OCI-LY1 (cell line): ENCODE measurements at regions not wholly inside any gene's neighbourhood (a gene's known extent, or its start where the extent isn't known, plus 50 kb on each side); places are given as distances from the start of the nearest gene placed in this dataset.

ENCODE experiments used
- H2AFZ ChIP-seq: fragments of 200-600 bp; sonication (generic), shearing (Covaris generic); 2 replicates; pipeline ENCODE4 v1.6.0; 2014; ENCODE audit warnings: antibody characterized with exemption, mild to moderate bottlenecking, low read length
- H3F3A ChIP-seq: fragments of 200-600 bp; sonication (generic), shearing (Covaris generic); 2 replicates; pipeline ENCODE4 v1.6.0; 2014; ENCODE audit warnings: mild to moderate bottlenecking, antibody characterized with exemption, low read length, moderate library complexity; ENCODE audit not compliant: insufficient read depth
- H3K27ac ChIP-seq: fragments of 200-600 bp; sonication (generic); 2 replicates; pipeline ENCODE4 v1.5.1; 2014; ENCODE audit warnings: low read length, mixed run types, mild to moderate bottlenecking, low read depth; ENCODE audit not compliant: poor library complexity, severe bottlenecking
- H3K27me3 ChIP-seq: fragments of 200-600 bp; sonication (generic); 2 replicates; pipeline ENCODE4 v1.6.0; 2014; ENCODE audit warnings: antibody characterized with exemption, mild to moderate bottlenecking, low read length, moderate library complexity; ENCODE audit not compliant: insufficient read depth
- H3K36me3 ChIP-seq: fragments of 200-600 bp; sonication (generic); 2 replicates; pipeline ENCODE4 v1.6.1; 2014; ENCODE audit warnings: mild to moderate bottlenecking, antibody characterized with exemption, low read length, moderate library complexity, mixed read lengths; ENCODE audit not compliant: insufficient read depth
- H3K4me1 ChIP-seq: fragments of 200-600 bp; sonication (generic); 2 replicates; pipeline ENCODE4 v1.5.1; 2014; ENCODE audit warnings: mild to moderate bottlenecking, low read length, moderate library complexity; ENCODE audit not compliant: insufficient read depth, severe bottlenecking
- H3K4me2 ChIP-seq: fragments of 200-600 bp; sonication (generic), shearing (Covaris generic); 2 replicates; pipeline ENCODE4 v1.6.1; 2014; ENCODE audit warnings: low read length
- H3K4me3 ChIP-seq: fragments of 200-600 bp; sonication (generic); 2 replicates; pipeline ENCODE4 v1.5.1; 2014; ENCODE audit warnings: low read length, low read depth, mild to moderate bottlenecking, mixed read lengths; ENCODE audit not compliant: poor library complexity, severe bottlenecking
- H3K79me2 ChIP-seq: fragments of 200-600 bp; shearing (Covaris generic); 2 replicates; pipeline ENCODE4 v1.6.1; 2016; ENCODE audit warnings: mixed run types, low read length, mixed read lengths; ENCODE audit not compliant: insufficient read depth
- H3K9ac ChIP-seq: fragments of 200-600 bp; sonication (generic), shearing (Covaris generic); 2 replicates; pipeline ENCODE4 v1.6.1; 2014; ENCODE audit warnings: mild to moderate bottlenecking, low read length, mixed read lengths
- H3K9me2 ChIP-seq: fragments of 200-600 bp; sonication (generic), shearing (Covaris generic); 2 replicates; pipeline ENCODE4 v1.6.1; 2014; ENCODE audit warnings: low read depth, mild to moderate bottlenecking, low read length, mixed read lengths
- H3K9me3 ChIP-seq: fragments of 200-600 bp; shearing (Covaris generic); 2 replicates; pipeline ENCODE4 v1.6.1; 2014; ENCODE audit warnings: low read length, mixed read lengths
- H4K20me1 ChIP-seq: fragments of 200-600 bp; sonication (generic), shearing (Covaris generic); 2 replicates; pipeline ENCODE4 v1.6.0; 2016; ENCODE audit warnings: mild to moderate bottlenecking, low read length; ENCODE audit not compliant: insufficient read depth
- EZH2 ChIP-seq: fragments of 200-600 bp; sonication (generic), shearing (Covaris generic); IDR thresholded peaks from 2 replicates; pipeline ENCODE4 v1.8.0; 2017; ENCODE audit warnings: borderline replicate concordance, mixed run types, mild to moderate bottlenecking, antibody characterized with exemption, low read length, moderate library complexity, mixed read lengths
- TF ChIP-seq, protein P1 (sequence below): fragments of 200-600 bp; sonication (generic), shearing (Covaris generic); IDR thresholded peaks from 2 replicates; pipeline ENCODE4 v1.5.1; 2017; ENCODE audit warnings: mild to moderate bottlenecking, antibody characterized with exemption, low read length, moderate library complexity, mixed read lengths

DNA sequence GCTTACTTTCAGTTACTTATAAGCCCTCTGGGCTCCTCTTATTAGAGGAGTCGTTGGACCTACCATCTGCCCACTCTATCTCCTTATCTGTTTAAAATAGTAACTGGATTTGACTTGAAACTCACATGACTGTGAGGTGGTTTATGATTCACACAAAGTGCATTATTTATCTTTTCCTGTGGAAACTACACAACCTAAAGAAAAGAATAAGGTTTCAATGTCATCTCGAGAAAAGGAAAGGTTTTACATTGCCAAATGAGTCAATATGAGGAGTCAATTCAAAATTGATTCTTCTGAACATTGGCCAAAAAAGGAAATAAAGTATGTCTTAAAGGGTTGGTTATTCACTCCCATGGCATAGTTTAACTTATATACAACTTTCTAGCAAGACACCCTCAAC lies 225.0 kb upstream of the G2E3 start:
- Histone ChIP-seq H3K27me3 (no peaks in the 10 kb centered on the region), H3K9me3 (no peaks in the 10 kb centered on the region), H3K9ac (no peak overlapping the region), H3K27ac (no peak overlapping the region), H3K4me3 (no peak overlapping the region), H3F3A (no peaks in the 10 kb centered on the region), H3K79me2 (no peaks in the 10 kb centered on the region), H3K4me2 (no peak overlapping the region), H3K4me1 (no peaks in the 10 kb centered on the region), H3K9me2 (no peaks in the 10 kb centered on the region), H2AFZ (no peak overlapping the region), H3K36me3 (no peaks in the 10 kb centered on the region), H4K20me1 (no peaks in the 10 kb centered on the region)
- no peak for TF ChIP-seq EZH2
- TF ChIP-seq, protein P1, sequence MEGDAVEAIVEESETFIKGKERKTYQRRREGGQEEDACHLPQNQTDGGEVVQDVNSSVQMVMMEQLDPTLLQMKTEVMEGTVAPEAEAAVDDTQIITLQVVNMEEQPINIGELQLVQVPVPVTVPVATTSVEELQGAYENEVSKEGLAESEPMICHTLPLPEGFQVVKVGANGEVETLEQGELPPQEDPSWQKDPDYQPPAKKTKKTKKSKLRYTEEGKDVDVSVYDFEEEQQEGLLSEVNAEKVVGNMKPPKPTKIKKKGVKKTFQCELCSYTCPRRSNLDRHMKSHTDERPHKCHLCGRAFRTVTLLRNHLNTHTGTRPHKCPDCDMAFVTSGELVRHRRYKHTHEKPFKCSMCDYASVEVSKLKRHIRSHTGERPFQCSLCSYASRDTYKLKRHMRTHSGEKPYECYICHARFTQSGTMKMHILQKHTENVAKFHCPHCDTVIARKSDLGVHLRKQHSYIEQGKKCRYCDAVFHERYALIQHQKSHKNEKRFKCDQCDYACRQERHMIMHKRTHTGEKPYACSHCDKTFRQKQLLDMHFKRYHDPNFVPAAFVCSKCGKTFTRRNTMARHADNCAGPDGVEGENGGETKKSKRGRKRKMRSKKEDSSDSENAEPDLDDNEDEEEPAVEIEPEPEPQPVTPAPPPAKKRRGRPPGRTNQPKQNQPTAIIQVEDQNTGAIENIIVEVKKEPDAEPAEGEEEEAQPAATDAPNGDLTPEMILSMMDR, result no peak

DNA sequence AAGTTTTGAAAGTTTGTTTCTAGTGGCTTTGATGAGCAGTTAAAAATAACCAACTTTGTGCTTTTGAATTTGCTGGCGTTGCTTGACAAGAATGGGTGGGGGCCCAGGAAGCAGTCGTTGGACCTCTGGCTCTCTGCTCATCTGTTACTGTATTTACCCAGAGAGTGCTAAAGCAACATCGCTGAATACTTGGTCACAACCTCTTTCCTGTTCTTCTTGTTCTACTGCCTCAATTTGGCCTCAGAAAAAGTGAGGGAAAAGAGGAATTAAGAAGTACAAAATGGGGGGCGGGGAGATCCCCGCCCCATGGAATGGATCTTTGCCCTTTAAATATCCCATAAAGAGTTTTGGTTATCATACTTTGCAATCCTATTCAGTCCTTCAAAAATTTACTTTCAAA lies 221.5 kb upstream of the G2E3 start:
- Histone ChIP-seq H3K9me3 (no peaks in the 10 kb centered on the region), H3K4me3 (no peak overlapping the region), H3K79me2 (no peaks in the 10 kb centered on the region), H3K27me3 (no peaks in the 10 kb centered on the region), H3K9me2 (no peaks in the 10 kb centered on the region), H2AFZ (no peak overlapping the region), H3F3A (no peaks in the 10 kb centered on the region), H3K4me1 (no peaks in the 10 kb centered on the region), H3K9ac (no peak overlapping the region), H3K36me3 (no peaks in the 10 kb centered on the region), H3K27ac (no peak overlapping the region), H3K4me2 (no peak overlapping the region), H4K20me1 (no peaks in the 10 kb centered on the region)
- TF ChIP-seq, protein P1, result no peak
- no peak for TF ChIP-seq EZH2

DNA sequence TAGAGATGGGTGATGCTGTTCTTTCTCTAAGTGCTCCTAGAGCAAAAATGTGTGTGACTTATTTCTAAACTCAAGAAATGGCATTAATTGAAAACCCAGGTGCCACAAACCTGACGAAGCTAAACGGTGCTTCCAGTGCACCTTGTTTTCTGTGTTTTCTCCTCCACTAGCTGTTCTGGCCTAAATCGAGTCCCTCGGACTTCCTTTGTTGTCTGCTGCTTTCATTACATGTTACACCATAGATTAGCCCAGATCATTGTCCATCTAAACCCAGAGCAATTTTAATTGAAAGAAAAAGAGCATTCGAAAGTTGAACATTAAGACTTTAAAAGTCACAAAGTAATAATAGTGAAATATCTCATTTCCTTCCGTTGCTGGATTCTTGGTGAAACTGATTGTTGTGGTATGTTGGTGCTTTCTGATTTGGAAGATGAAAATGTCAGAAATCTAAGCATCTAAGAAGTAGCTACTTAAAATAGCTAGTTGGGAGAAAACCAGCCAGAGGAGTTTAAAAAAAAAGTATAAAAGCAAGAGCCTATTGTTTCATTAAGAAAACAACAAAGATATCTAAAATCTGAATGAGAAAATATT lies 219.6 kb upstream of the G2E3 start:
- no peak overlapping the region for H3K4me2 ChIP-seq
- H2AFZ ChIP-seq, result no peak overlapping the region
- H3K27ac ChIP-seq, result no peak overlapping the region

More for the DNA sequence above, 219.6 kb upstream of the G2E3 start:
- Histone ChIP-seq H3K27me3 (no peaks in the 10 kb centered on the region), H3K4me3 (no peak overlapping the region), H3K4me1 (no peaks in the 10 kb centered on the region), H3F3A (no peaks in the 10 kb centered on the region), H3K79me2 (no peaks in the 10 kb centered on the region), H4K20me1 (no peaks in the 10 kb centered on the region), H3K36me3 (no peaks in the 10 kb centered on the region), H3K9ac (no peak overlapping the region), H3K9me3 (no peaks in the 10 kb centered on the region), H3K9me2 (no peaks in the 10 kb centered on the region)
- TF ChIP-seq EZH2, result no peak
- TF ChIP-seq, protein P1, result no peak
